HEK293 (cell line): ENCODE measurements at regions not wholly inside any gene's neighbourhood (a gene's known extent, or its start where the extent isn't known, plus 50 kb on each side); places are given as distances from the start of the nearest gene placed in this dataset.

Experiments
- CTCF ChIA-PET: fragments of 350-600 bp; formaldehyde crosslinking; extraction: SDS; loops from one replicate; lab custom pipeline; 2021; ENCODE audit warnings: antibody characterized with exemption; lab: Yijun Ruan, JAX
- POLR2A ChIA-PET: fragments of 300-600 bp; formaldehyde crosslinking; extraction: SDS; loops from one replicate; lab custom pipeline; 2020; ENCODE audit warnings: antibody characterized with exemption, inconsistent platforms; lab: Yijun Ruan, JAX
- H3K27ac ChIP-seq: fragments of 200-500 bp; sonication (Bioruptor generic); 2 replicates; pipeline ENCODE4 v1.5.1; 2014; ENCODE audit warnings: low read depth, low read length, control low read depth, inconsistent platforms; ENCODE audit errors: extremely low read depth
- H3K36me3 ChIP-seq, 2 experiments: fragments of 200-500 bp in 1 of 2; sonication (Bioruptor generic) in 1 of 2; 1 replicate in 1 of 2; 2 replicates in 1 of 2; pipeline ENCODE4 v1.5.1; 2014 to 2017; ENCODE audit warnings: inconsistent platforms in 2 of 2, low read length in 2 of 2; ENCODE audit not compliant: control insufficient read depth in 2 of 2, insufficient read depth in 1 of 2
- H3K4me1 ChIP-seq: fragments of 200-500 bp; sonication (Bioruptor generic); 2 replicates; pipeline ENCODE4 v1.5.1; 2014; ENCODE audit warnings: mild to moderate bottlenecking, low read length, inconsistent platforms; ENCODE audit not compliant: control insufficient read depth, insufficient read depth
- H3K4me3 ChIP-seq: 2 replicates; pipeline ENCODE4 v1.5.1; 2011; ENCODE audit warnings: low read depth, mild to moderate bottlenecking, control low read depth, low read length, moderate library complexity
- H3K9me3 ChIP-seq: fragments of 200-500 bp; sonication (Bioruptor generic); 2 replicates; pipeline ENCODE4 v1.5.1; 2014; ENCODE audit warnings: low read depth, low read length, inconsistent platforms; ENCODE audit not compliant: control insufficient read depth, insufficient read depth
- OSR2 ChIP-seq: fragments of 450-650 bp; formaldehyde crosslinking; IDR thresholded peaks from 2 replicates; pipeline ENCODE4 v1.5.1; 2016; ENCODE audit warnings: missing biosample characterization, missing genetic modification characterization
- TRIM28 ChIP-seq: IDR thresholded peaks from 2 replicates; pipeline ENCODE4 v1.6.1; 2011; ENCODE audit warnings: low read length, control low read depth, borderline replicate concordance
- YY2 ChIP-seq: fragments of 450-650 bp; formaldehyde crosslinking; IDR thresholded peaks from 2 replicates; pipeline ENCODE4 v1.5.1; 2016; ENCODE audit warnings: missing biosample characterization, missing genetic modification characterization
- ZNF140 ChIP-seq: fragments of 450-650 bp; formaldehyde crosslinking; IDR thresholded peaks from 2 replicates; pipeline ENCODE4 v1.5.1; 2016; ENCODE audit warnings: missing biosample characterization, missing genetic modification characterization
- ZNF19 ChIP-seq: fragments of 450-650 bp; formaldehyde crosslinking; IDR thresholded peaks from 2 replicates; pipeline ENCODE4; 2016; ENCODE audit warnings: missing biosample characterization, missing genetic modification characterization, low read depth
- ZNF223 ChIP-seq: fragments of 450-650 bp; formaldehyde crosslinking; IDR thresholded peaks from 2 replicates; pipeline ENCODE4 v1.5.1; 2016; ENCODE audit warnings: missing biosample characterization, missing genetic modification characterization
- ZNF350 ChIP-seq: fragments of 450-650 bp; formaldehyde crosslinking; IDR thresholded peaks from 2 replicates; pipeline ENCODE4 v1.5.0; 2017; ENCODE audit warnings: missing biosample characterization, mild to moderate bottlenecking, missing genetic modification characterization
- ZNF501 ChIP-seq: fragments of 450-650 bp; formaldehyde crosslinking; IDR thresholded peaks from 2 replicates; pipeline ENCODE4 v1.5.1; 2016; ENCODE audit warnings: missing biosample characterization, missing genetic modification characterization
- ZNF548 ChIP-seq: fragments of 450-650 bp; formaldehyde crosslinking; IDR thresholded peaks from 2 replicates; pipeline ENCODE4 v1.5.1; 2016; ENCODE audit warnings: missing biosample characterization, missing genetic modification characterization
- TF ChIP-seq, protein P1 (sequence below): fragments of 450-650 bp; formaldehyde crosslinking; IDR thresholded peaks from 2 replicates; pipeline ENCODE4 v1.5.1; 2016; ENCODE audit warnings: missing biosample characterization, missing genetic modification characterization
- TF ChIP-seq, protein P2 (sequence below): fragments of 450-650 bp; IDR thresholded peaks from 2 replicates; pipeline ENCODE4 v1.5.1; 2018; ENCODE audit warnings: missing biosample characterization, missing genetic modification characterization
- TF ChIP-seq, protein P3 (sequence below): fragments of 450-650 bp; formaldehyde crosslinking; conservative IDR thresholded peaks from 2 replicates; pipeline ENCODE4 v1.5.1; 2016; ENCODE audit warnings: low read depth, missing biosample characterization, missing genetic modification characterization
- TF ChIP-seq, protein P4 (sequence below): fragments of 450-650 bp; formaldehyde crosslinking; IDR thresholded peaks from 2 replicates; pipeline ENCODE4 v1.5.1; 2017; ENCODE audit warnings: missing biosample characterization, mild to moderate bottlenecking, missing genetic modification characterization, moderate library complexity

DNA sequence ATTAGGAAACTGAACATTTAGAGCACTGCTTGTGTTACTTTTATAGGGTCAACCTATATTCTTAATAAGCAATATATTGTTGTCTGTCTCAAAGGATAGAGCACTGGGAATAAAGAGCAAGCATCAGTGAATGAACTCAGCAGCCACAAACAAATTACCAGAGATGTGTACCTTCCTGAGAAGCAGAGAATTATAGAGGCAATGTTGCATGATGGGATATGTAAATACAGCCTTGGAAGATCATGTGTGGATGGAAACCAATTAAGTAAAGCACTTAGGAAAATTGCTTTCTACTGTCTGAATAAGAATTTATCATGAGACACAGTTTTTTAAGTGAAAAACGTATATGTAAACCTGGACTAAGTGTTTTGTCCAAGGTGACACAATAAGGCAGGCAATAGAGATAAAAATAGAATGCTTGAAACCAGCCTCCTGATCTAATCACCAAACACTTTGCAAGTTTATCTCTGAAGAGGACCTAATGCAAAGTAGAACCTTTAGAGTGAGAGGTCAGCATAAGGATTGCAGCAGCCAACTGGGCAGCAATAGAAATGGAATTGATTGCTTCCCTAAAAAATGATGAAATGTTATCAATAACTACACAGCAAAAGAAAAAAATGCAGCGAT, 848.0 kb downstream of the TUSC7 start (continued):
- TF ChIP-seq OSR2 (tag by site-specific recombination), result peak; percentile 66; the same call in 1 of the 2 replicates
- no peak for TF ChIP-seq YY2 (tag by site-specific recombination)
- peak; percentile 25; the same call in 1 of the 2 replicates for TF ChIP-seq TRIM28
- TF ChIP-seq ZNF223 (tag by site-specific recombination), result no peak
- no peak for TF ChIP-seq ZNF350 (tag by site-specific recombination)
- no peak for TF ChIP-seq ZNF548
- TF ChIP-seq ZNF140 (tag by site-specific recombination), result no peak
- TF ChIP-seq, protein P1, sequence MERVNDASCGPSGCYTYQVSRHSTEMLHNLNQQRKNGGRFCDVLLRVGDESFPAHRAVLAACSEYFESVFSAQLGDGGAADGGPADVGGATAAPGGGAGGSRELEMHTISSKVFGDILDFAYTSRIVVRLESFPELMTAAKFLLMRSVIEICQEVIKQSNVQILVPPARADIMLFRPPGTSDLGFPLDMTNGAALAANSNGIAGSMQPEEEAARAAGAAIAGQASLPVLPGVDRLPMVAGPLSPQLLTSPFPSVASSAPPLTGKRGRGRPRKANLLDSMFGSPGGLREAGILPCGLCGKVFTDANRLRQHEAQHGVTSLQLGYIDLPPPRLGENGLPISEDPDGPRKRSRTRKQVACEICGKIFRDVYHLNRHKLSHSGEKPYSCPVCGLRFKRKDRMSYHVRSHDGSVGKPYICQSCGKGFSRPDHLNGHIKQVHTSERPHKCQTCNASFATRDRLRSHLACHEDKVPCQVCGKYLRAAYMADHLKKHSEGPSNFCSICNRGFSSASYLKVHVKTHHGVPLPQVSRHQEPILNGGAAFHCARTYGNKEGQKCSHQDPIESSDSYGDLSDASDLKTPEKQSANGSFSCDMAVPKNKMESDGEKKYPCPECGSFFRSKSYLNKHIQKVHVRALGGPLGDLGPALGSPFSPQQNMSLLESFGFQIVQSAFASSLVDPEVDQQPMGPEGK (tag by site-specific recombination), result no peak
- TF ChIP-seq, protein P2, sequence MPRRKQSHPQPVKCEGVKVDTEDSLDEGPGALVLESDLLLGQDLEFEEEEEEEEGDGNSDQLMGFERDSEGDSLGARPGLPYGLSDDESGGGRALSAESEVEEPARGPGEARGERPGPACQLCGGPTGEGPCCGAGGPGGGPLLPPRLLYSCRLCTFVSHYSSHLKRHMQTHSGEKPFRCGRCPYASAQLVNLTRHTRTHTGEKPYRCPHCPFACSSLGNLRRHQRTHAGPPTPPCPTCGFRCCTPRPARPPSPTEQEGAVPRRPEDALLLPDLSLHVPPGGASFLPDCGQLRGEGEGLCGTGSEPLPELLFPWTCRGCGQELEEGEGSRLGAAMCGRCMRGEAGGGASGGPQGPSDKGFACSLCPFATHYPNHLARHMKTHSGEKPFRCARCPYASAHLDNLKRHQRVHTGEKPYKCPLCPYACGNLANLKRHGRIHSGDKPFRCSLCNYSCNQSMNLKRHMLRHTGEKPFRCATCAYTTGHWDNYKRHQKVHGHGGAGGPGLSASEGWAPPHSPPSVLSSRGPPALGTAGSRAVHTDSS, result no peak

DNA sequence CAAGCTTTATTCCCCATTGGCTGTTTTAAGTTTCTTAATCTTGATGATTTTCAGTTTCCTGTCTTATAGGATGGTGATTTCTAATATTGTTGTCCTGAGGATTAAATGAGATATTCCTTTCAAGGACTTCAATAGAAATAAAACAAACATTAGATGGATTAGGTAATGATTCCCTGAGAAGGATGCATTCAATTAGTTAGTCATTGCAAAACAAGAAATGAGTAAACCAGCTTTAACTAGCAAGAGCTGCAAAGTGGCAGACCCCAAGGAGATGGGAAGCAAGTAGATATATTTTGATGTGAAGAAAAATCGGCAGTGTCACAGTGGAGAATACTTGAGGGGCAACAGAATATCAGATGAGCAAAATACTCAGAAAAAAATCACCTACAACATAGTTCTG, 849.1 kb downstream of the TUSC7 start:
- ChIA-PET CTCF (no interaction called here), POLR2A (no interaction called here)
- no peak overlapping the region for H3K4me3 ChIP-seq
- no peaks in the 10 kb centered on the region for H3K36me3 ChIP-seq
- no peak overlapping the region for H3K27ac ChIP-seq
- H3K9me3 ChIP-seq, result no peaks in the 10 kb centered on the region
- TF ChIP-seq, protein P3, sequence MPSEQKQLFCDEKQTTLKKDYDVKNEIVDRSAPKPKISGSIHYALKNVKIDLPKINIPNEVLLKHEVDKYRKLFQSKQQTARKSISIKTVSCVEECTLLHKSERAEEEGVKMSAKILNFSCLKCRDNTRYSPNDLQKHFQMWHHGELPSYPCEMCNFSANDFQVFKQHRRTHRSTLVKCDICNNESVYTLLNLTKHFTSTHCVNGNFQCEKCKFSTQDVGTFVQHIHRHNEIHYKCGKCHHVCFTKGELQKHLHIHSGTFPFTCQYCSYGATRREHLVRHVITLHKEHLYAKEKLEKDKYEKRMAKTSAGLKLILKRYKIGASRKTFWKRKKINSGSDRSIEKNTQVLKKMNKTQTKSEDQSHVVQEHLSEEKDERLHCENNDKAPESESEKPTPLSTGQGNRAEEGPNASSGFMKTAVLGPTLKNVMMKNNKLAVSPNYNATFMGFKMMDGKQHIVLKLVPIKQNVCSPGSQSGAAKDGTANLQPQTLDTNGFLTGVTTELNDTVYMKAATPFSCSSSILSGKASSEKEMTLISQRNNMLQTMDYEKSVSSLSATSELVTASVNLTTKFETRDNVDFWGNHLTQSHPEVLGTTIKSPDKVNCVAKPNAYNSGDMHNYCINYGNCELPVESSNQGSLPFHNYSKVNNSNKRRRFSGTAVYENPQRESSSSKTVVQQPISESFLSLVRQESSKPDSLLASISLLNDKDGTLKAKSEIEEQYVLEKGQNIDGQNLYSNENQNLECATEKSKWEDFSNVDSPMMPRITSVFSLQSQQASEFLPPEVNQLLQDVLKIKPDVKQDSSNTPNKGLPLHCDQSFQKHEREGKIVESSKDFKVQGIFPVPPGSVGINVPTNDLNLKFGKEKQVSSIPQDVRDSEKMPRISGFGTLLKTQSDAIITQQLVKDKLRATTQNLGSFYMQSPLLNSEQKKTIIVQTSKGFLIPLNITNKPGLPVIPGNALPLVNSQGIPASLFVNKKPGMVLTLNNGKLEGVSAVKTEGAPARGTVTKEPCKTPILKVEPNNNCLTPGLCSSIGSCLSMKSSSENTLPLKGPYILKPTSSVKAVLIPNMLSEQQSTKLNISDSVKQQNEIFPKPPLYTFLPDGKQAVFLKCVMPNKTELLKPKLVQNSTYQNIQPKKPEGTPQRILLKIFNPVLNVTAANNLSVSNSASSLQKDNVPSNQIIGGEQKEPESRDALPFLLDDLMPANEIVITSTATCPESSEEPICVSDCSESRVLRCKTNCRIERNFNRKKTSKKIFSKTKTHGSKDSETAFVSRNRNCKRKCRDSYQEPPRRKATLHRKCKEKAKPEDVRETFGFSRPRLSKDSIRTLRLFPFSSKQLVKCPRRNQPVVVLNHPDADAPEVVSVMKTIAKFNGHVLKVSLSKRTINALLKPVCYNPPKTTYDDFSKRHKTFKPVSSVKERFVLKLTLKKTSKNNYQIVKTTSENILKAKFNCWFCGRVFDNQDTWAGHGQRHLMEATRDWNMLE (tag by site-specific recombination), result no peak
- TF ChIP-seq, protein P4, sequence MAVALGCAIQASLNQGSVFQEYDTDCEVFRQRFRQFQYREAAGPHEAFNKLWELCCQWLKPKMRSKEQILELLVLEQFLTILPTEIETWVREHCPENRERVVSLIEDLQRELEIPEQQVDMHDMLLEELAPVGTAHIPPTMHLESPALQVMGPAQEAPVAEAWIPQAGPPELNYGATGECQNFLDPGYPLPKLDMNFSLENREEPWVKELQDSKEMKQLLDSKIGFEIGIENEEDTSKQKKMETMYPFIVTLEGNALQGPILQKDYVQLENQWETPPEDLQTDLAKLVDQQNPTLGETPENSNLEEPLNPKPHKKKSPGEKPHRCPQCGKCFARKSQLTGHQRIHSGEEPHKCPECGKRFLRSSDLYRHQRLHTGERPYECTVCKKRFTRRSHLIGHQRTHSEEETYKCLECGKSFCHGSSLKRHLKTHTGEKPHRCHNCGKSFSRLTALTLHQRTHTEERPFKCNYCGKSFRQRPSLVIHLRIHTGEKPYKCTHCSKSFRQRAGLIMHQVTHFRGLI (tag by site-specific recombination), result no peak
- 0 out of 2 replicates have a peak, but pooled peaks cover 6% of the 10 kb centered on the region for H3K4me1 ChIP-seq

- Histone ChIP-seq H3K9me3 (no peaks in the 10 kb centered on the region), H3K4me3 (no peak overlapping the region), H3K27ac (no peak overlapping the region), H3K36me3 (no peaks in the 10 kb centered on the region), H3K4me1 (0 out of 2 replicates have a peak, but pooled peaks cover 6% of the 10 kb centered on the region)
- CTCF ChIA-PET, result no interaction called here
- TF ChIP-seq ZNF19 (no peak), ZNF501 (tag by site-specific recombination) (no peak)
- POLR2A ChIA-PET, result no interaction called here
These were observed 852.4 kb downstream of the TUSC7 start for GRCh38 chr3:117562000-117562399.
